K562 (cell line): ENCODE measurements at regions not wholly inside any gene's neighbourhood (a gene's known extent, or its start where the extent isn't known, plus 50 kb on each side); places are given as distances from the start of the nearest gene placed in this dataset.

Experiments used
- JUND ChIP-seq, 2 experiments: IDR thresholded peaks; 2 replicates in 1 of 2; 3 replicates in 1 of 2; pipeline ENCODE4 v1.6.1; 2011; ENCODE audit warnings: borderline replicate concordance in 2 of 2, low read depth in 2 of 2, low read length in 2 of 2, improper control_type of control experiment in 1 of 2, missing biosample characterization in 1 of 2, missing genetic modification characterization in 1 of 2, missing genetic modification reagents in 1 of 2
- MAFF ChIP-seq: IDR thresholded peaks from 2 replicates; pipeline ENCODE4 v1.6.1; 2012; ENCODE audit warnings: low read length, improper control_type of control experiment
- MTA3 ChIP-seq: fragments of 450-650 bp; formaldehyde crosslinking; IDR thresholded peaks from 2 replicates; pipeline ENCODE4 v1.6.1; 2017; ENCODE audit warnings: mild to moderate bottlenecking, borderline replicate concordance
- NCOR1 ChIP-seq: fragments of 450-650 bp; IDR thresholded peaks from 2 replicates; pipeline ENCODE4 v1.6.1; 2016; ENCODE audit warnings: mild to moderate bottlenecking, moderate library complexity
- PCBP1 ChIP-seq: fragments of 200-400 bp; formaldehyde crosslinking; IDR thresholded peaks from 2 replicates; pipeline ENCODE4 v1.6.1; 2018; ENCODE audit warnings: mild to moderate bottlenecking, low read depth, low read length; ENCODE audit not compliant: poor library complexity, severe bottlenecking
- TGIF2 ChIP-seq: sonication (generic); formaldehyde crosslinking; IDR thresholded peaks from 2 replicates; pipeline ENCODE4 v1.8.1; 2022; ENCODE audit warnings: mild to moderate bottlenecking, missing genetic modification reagents, moderate library complexity
- ZNF79 ChIP-seq: fragments of 250-450 bp; sonication (Bioruptor Pico); IDR thresholded peaks from 2 replicates; pipeline ENCODE4 v1.4.0; 2020; ENCODE audit warnings: low read depth, mild to moderate bottlenecking, moderate library complexity
- TF ChIP-seq, protein P1 (sequence below): fragments of 450-650 bp; formaldehyde crosslinking; IDR thresholded peaks from 2 replicates; pipeline ENCODE4 v1.4.0; 2020; ENCODE audit warnings: mild to moderate bottlenecking
- TF ChIP-seq, protein P2 (sequence below): sonication (generic); formaldehyde crosslinking; IDR thresholded peaks from 2 replicates; pipeline ENCODE4 v1.9.0; 2022; ENCODE audit warnings: mild to moderate bottlenecking, missing genetic modification reagents
- TF ChIP-seq, protein P3 (sequence below): fragments of 250-450 bp; sonication (Bioruptor Pico); IDR thresholded peaks from 2 replicates; pipeline ENCODE4 v1.4.0; 2020; ENCODE audit warnings: borderline replicate concordance

DNA sequence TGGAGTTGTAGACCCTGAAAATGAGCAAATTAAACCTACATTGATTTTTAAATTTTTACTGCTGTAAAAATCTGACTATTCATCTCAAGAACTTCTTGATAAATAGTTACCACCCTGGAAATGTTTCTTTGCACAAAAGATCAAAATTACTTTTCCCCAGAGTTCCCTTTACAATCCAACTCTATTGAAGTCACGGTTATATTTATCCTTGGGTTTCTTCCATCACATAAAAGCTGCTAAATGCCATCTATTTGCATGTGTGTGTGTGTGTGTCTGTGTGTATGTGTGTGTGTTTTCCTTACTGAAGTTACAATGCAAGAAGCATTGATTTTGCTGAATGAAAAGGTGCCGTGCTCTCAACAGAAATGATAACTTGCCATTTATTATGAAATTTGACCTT is 1273.0 kb downstream of the ROBO2 start (continued):
- TF ChIP-seq TGIF2 (CRISPR knock-in tag): no peak
- TF ChIP-seq, protein P1, sequence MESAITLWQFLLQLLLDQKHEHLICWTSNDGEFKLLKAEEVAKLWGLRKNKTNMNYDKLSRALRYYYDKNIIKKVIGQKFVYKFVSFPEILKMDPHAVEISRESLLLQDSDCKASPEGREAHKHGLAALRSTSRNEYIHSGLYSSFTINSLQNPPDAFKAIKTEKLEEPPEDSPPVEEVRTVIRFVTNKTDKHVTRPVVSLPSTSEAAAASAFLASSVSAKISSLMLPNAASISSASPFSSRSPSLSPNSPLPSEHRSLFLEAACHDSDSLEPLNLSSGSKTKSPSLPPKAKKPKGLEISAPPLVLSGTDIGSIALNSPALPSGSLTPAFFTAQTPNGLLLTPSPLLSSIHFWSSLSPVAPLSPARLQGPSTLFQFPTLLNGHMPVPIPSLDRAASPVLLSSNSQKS (CRISPR knock-in tag): no peak
- TF ChIP-seq MAFF: no peak
- TF ChIP-seq MTA3: no peak
- TF ChIP-seq, protein P2, sequence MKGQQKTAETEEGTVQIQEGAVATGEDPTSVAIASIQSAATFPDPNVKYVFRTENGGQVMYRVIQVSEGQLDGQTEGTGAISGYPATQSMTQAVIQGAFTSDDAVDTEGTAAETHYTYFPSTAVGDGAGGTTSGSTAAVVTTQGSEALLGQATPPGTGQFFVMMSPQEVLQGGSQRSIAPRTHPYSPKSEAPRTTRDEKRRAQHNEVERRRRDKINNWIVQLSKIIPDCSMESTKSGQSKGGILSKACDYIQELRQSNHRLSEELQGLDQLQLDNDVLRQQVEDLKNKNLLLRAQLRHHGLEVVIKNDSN: no peak
- no peak for TF ChIP-seq ZNF79 (CRISPR knock-in tag)
- no peak for TF ChIP-seq NCOR1
- no peak for TF ChIP-seq PCBP1
- TF ChIP-seq JUND (IDR thresholded peaks at IDR 0.05; ENCODE audit: borderline replicate concordance, low read depth, low read length): no peak
- no peak for TF ChIP-seq JUND (tag; IDR thresholded peaks at IDR 0.05; ENCODE audit: borderline replicate concordance, low read depth, low read length)
- TF ChIP-seq, protein P3, sequence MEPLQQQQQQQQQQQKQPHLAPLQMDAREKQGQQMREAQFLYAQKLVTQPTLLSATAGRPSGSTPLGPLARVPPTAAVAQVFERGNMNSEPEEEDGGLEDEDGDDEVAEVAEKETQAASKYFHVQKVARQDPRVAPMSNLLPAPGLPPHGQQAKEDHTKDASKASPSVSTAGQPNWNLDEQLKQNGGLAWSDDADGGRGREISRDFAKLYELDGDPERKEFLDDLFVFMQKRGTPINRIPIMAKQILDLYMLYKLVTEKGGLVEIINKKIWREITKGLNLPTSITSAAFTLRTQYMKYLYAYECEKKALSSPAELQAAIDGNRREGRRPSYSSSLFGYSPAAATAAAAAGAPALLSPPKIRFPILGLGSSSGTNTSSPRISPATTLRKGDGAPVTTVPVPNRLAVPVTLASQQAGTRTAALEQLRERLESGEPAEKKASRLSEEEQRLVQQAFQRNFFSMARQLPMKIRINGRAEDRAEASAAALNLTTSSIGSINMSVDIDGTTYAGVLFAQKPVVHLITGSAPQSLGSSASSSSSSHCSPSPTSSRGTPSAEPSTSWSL (CRISPR knock-in tag): no peak
